ENCODE measurements at regions not wholly inside any gene's neighbourhood (a gene's known extent, or its start where the extent isn't known, plus 50 kb on each side); places are given as distances from the start of the nearest gene placed in this dataset.

DNA sequence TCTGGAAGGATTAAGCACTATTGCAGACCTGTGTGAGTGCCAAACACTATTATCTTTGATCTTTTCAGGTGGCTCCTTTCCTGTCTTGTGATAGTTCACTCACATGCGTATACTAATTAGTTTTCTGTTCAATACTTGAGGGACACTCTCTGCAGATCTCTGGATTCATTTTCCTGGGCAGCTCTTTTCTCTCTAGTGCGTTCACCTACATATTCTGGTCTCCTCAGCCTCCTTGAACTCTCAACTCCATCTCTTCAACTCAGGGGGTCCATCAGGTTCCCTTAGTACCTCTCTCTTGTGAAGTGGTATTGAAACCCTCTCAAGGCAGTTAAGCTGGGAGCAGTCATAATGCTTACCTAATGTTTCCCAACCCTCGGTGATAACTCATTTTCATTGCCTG, 1218.1 kb upstream of the MAP3K7 start:
- Histone ChIP-seq H3K4me3 (ENCODE audit: low read depth in 1 of 5, low read length in 5 of 5) (no peak overlapping the region), H3K4me1 (ENCODE audit: control insufficient read depth in 5 of 5, insufficient read depth in 5 of 5, low read length in 5 of 5) (no peaks in the 10 kb centered on the region), H3K27me3 (ENCODE audit: control insufficient read depth in 5 of 5, insufficient read depth in 4 of 5, low read length in 5 of 5) (no peaks in the 10 kb centered on the region), H3K36me3 (ENCODE audit: control insufficient read depth in 5 of 5, insufficient read depth in 5 of 5, low read length in 5 of 5) (no peaks in the 10 kb centered on the region), H3K9ac (ENCODE audit: low read length in 5 of 5) (no peak overlapping the region), H3K9me3 (ENCODE audit: control insufficient read depth in 5 of 5, low read length in 5 of 5) (no peaks in the 10 kb centered on the region), H3K27ac (ENCODE audit: low read depth, low read length) (no peak overlapping the region)

DNA sequence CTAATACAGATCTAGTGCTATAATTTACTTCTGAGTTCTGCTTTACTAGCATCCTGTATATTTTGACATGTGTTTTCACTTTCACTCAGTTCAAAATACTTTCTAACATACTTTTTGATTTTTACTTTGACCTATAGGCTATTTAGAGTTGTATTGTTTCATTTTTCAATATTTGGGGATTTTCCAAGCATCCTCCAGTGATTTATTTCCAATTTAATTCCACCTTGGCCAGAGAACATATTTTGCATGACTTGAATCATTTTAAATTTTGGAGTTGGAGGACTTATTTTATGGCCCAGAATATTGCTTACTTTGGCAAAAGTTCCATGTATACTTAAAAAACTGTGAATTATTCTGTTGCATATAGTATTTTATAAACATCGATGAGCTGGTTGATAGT, 1215.6 kb upstream of the MAP3K7 start:
- H3K9ac ChIP-seq (ENCODE audit: low read length in 5 of 5): no peak overlapping the region
- no peak overlapping the region for H3K4me3 ChIP-seq (ENCODE audit: low read depth in 1 of 5, low read length in 5 of 5)
- no peaks in the 10 kb centered on the region for H3K36me3 ChIP-seq (ENCODE audit: control insufficient read depth in 5 of 5, insufficient read depth in 5 of 5, low read length in 5 of 5)
- no peaks in the 10 kb centered on the region for H3K9me3 ChIP-seq (ENCODE audit: control insufficient read depth in 5 of 5, low read length in 5 of 5)
- H3K4me1 ChIP-seq (ENCODE audit: control insufficient read depth in 5 of 5, insufficient read depth in 5 of 5, low read length in 5 of 5): no peaks in the 10 kb centered on the region
- H3K27ac ChIP-seq (ENCODE audit: low read depth, low read length): no peak overlapping the region
- H3K27me3 ChIP-seq (ENCODE audit: control insufficient read depth in 5 of 5, insufficient read depth in 4 of 5, low read length in 5 of 5): no peaks in the 10 kb centered on the region

DNA sequence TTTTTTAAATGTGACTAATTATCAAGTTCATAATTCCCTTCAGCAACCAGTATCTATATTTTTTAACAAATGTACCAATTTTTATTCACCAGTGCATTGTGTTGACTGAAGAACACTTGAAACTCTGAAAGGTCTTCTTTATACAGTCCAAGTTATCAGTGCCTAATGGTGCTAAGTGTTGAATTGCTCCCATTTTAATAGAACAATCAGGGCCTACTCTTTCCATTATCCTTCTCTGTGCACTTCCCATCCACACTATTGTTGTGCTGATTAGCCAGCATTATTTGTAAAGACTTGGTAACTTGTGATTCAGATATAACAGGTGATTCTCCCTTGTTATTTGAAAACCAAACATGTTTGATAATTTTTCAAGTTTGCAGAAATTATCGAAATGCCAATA, 1209.7 kb upstream of the MAP3K7 start:
- H3K27ac ChIP-seq (ENCODE audit: low read depth, low read length): no peak overlapping the region
- H3K36me3 ChIP-seq (ENCODE audit: control insufficient read depth in 5 of 5, insufficient read depth in 5 of 5, low read length in 5 of 5): no peaks in the 10 kb centered on the region
- H3K4me1 ChIP-seq (ENCODE audit: control insufficient read depth in 5 of 5, insufficient read depth in 5 of 5, low read length in 5 of 5): no peaks in the 10 kb centered on the region
- no peaks in the 10 kb centered on the region for H3K27me3 ChIP-seq (ENCODE audit: control insufficient read depth in 5 of 5, insufficient read depth in 4 of 5, low read length in 5 of 5)
- H3K9ac ChIP-seq (ENCODE audit: low read length in 5 of 5): no peak overlapping the region
- no peaks in the 10 kb centered on the region for H3K9me3 ChIP-seq (ENCODE audit: control insufficient read depth in 5 of 5, low read length in 5 of 5)
- H3K4me3 ChIP-seq (ENCODE audit: low read depth in 1 of 5, low read length in 5 of 5): no peak overlapping the region

DNA sequence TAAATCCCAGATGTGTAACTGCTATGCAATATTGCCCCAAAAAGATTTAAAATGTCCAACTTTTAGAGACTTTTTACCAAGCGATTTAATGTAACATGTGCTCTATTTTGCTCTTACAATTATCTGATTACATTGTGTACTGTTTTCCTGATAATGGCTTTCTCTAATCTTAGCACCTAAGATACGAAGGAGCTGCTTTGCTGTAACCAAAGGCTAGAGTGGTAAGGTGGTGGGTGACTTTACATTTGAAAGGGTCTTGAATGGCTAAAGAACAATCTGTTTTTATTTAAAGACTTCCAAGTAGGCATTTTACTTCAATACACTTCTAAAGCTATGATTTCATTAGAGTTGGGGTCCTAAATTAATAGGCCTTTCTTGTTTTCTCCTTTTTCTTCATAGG, 1201.6 kb upstream of the MAP3K7 start:
- Histone ChIP-seq H3K27me3 (ENCODE audit: control insufficient read depth in 5 of 5, insufficient read depth in 4 of 5, low read length in 5 of 5) (no peaks in the 10 kb centered on the region), H3K4me1 (ENCODE audit: control insufficient read depth in 5 of 5, insufficient read depth in 5 of 5, low read length in 5 of 5) (no peaks in the 10 kb centered on the region), H3K9me3 (ENCODE audit: control insufficient read depth in 5 of 5, low read length in 5 of 5) (no peaks in the 10 kb centered on the region), H3K36me3 (ENCODE audit: control insufficient read depth in 5 of 5, insufficient read depth in 5 of 5, low read length in 5 of 5) (no peaks in the 10 kb centered on the region), H3K4me3 (ENCODE audit: low read depth in 1 of 5, low read length in 5 of 5) (no peak overlapping the region), H3K9ac (ENCODE audit: low read length in 5 of 5) (no peak overlapping the region), H3K27ac (ENCODE audit: low read depth, low read length) (no peak overlapping the region)

DNA sequence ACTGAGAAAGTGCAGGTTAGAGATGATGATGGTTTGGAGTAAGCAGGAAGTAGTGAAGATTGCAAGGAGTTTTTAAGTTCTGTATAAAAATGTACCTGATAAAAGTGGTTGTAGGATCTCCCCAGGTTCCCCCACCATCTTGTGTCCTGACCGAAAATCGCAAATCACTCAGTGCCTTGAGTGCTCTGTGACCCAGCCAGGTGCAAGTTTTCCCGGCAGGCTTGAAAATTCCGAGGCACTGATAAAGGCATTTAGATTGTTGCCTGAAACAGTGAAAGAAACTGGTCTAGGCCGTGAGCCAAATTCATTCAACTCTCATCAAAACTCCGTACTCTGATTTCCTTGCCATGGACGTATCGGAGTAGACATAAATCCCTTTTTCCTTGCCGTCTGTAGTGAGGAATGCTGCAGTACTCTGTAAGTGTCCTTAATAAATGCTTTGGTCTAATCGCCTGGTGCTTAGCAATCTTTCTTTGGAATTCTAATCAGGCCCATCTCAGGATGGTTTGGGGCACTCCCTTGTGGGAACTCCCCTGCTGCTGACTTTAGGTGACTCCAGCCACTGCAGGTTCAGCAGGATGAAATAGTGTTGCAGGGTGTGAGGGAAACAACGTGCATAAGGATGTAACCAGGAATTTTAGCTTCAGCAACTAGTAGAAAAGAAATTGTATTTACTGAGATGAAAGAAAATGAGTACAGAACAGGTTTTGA, 1199.8 kb upstream of the MAP3K7 start:
- Histone ChIP-seq H3K9ac (ENCODE audit: low read length in 5 of 5) (no peak overlapping the region), H3K4me1 (ENCODE audit: control insufficient read depth in 5 of 5, insufficient read depth in 5 of 5, low read length in 5 of 5) (no peaks in the 10 kb centered on the region), H3K27me3 (ENCODE audit: control insufficient read depth in 5 of 5, insufficient read depth in 4 of 5, low read length in 5 of 5) (no peaks in the 10 kb centered on the region), H3K9me3 (ENCODE audit: control insufficient read depth in 5 of 5, low read length in 5 of 5) (no peaks in the 10 kb centered on the region), H3K36me3 (ENCODE audit: control insufficient read depth in 5 of 5, insufficient read depth in 5 of 5, low read length in 5 of 5) (no peaks in the 10 kb centered on the region), H3K27ac (ENCODE audit: low read depth, low read length) (no peak overlapping the region), H3K4me3 (ENCODE audit: low read depth in 1 of 5, low read length in 5 of 5) (no peak overlapping the region)

DNA sequence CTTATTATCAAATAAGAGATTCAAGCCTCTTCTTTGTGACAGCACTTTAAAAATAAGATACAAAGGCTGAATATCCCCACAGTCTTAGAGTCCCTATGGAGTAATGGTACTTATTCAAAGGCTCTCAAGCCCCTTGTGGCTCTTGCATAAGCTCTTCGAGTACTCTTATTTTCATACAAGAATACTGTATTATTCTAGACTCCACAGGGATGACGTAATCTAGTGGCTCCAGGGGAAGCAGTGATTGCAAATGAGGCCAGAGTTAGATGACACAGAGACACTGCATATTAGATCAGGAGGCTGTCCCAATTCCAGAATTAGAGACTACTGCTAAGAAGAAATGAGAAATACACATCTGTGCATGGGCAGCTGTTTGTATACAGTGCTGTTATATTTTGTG, 1195.9 kb upstream of the MAP3K7 start:
- Histone ChIP-seq H3K36me3 (ENCODE audit: control insufficient read depth in 5 of 5, insufficient read depth in 5 of 5, low read length in 5 of 5) (no peaks in the 10 kb centered on the region), H3K9me3 (ENCODE audit: control insufficient read depth in 5 of 5, low read length in 5 of 5) (no peaks in the 10 kb centered on the region), H3K27ac (ENCODE audit: low read depth, low read length) (no peak overlapping the region), H3K27me3 (ENCODE audit: control insufficient read depth in 5 of 5, insufficient read depth in 4 of 5, low read length in 5 of 5) (no peaks in the 10 kb centered on the region), H3K4me3 (ENCODE audit: low read depth in 1 of 5, low read length in 5 of 5) (no peak overlapping the region), H3K9ac (ENCODE audit: low read length in 5 of 5) (no peak overlapping the region), H3K4me1 (ENCODE audit: control insufficient read depth in 5 of 5, insufficient read depth in 5 of 5, low read length in 5 of 5) (no peaks in the 10 kb centered on the region)

DNA sequence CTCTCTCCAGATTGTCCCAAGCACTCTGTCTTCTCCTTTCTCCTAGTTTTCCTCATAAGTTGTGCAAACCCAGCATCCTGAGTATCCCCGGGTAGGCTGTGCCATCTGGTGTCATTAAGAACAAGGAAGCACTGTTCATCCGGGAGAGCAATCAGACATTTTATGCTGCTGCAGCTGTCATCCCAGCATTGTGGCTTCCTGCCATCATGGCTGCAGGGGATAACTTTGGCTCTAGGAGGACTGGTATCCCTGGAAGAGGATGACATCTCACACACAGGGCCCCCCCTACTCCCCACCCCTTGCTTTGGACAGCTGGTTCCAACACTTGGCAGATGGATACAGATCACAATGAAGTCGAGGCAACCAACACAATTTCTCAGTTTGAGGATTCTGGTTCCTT, 1195.1 kb upstream of the MAP3K7 start:
- H3K4me1 ChIP-seq (ENCODE audit: control insufficient read depth in 5 of 5, insufficient read depth in 5 of 5, low read length in 5 of 5): no peaks in the 10 kb centered on the region
- H3K9ac ChIP-seq (ENCODE audit: low read length in 5 of 5): no peak overlapping the region
- no peaks in the 10 kb centered on the region for H3K9me3 ChIP-seq (ENCODE audit: control insufficient read depth in 5 of 5, low read length in 5 of 5)
- H3K36me3 ChIP-seq (ENCODE audit: control insufficient read depth in 5 of 5, insufficient read depth in 5 of 5, low read length in 5 of 5): no peaks in the 10 kb centered on the region
- H3K27ac ChIP-seq (ENCODE audit: low read depth, low read length): no peak overlapping the region
- H3K4me3 ChIP-seq (ENCODE audit: low read depth in 1 of 5, low read length in 5 of 5): no peak overlapping the region
- no peaks in the 10 kb centered on the region for H3K27me3 ChIP-seq (ENCODE audit: control insufficient read depth in 5 of 5, insufficient read depth in 4 of 5, low read length in 5 of 5)

DNA sequence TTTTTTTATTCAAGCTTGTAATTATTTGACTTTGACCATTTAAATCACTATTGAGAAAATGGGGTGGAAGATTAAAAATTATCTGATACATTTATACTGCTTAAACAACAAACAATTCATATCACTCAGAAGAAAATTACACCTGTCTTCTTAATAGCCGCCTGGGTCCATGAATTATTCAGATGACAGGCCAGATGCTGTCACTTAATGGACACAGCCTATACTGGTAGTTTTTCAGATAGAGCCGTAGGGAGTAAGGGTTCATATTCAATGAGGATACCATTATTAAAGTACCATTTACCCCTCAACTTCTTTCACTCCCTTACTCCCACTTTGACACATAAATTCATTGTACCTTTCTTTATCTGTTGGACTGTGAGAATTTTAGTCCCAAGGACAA, 1193.4 kb upstream of the MAP3K7 start:
- Histone ChIP-seq H3K9me3 (ENCODE audit: control insufficient read depth in 5 of 5, low read length in 5 of 5) (peaks cover 0 to 9% (median 3%) of the 10 kb centered on the region in 5 donors), H3K4me3 (ENCODE audit: low read depth in 1 of 5, low read length in 5 of 5) (no peak overlapping the region), H3K4me1 (ENCODE audit: control insufficient read depth in 5 of 5, insufficient read depth in 5 of 5, low read length in 5 of 5) (no peaks in the 10 kb centered on the region), H3K9ac (ENCODE audit: low read length in 5 of 5) (no peak overlapping the region), H3K27me3 (ENCODE audit: control insufficient read depth in 5 of 5, insufficient read depth in 4 of 5, low read length in 5 of 5) (no peaks in the 10 kb centered on the region), H3K36me3 (ENCODE audit: control insufficient read depth in 5 of 5, insufficient read depth in 5 of 5, low read length in 5 of 5) (no peaks in the 10 kb centered on the region), H3K27ac (ENCODE audit: low read depth, low read length) (no peak overlapping the region)

DNA sequence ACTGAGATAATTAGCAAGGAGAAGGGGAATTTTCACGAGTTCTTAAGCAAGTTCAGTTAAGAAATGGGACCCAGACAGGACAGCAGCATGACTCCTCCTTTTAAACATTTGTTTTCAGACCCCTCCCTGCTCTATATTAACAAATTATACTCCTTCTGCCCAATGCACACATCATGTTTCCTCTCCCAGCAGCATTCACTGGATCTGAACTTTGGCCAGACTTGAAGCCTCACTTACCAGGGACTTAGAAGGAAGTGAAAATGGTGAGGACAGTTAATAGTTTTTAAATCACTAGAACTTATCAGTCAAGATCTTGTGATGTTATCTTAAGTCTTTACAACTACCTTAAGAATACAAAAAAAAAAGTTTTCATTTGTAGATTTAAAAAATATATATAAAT, 1174.7 kb upstream of the MAP3K7 start:
- H3K4me1 ChIP-seq (ENCODE audit: control insufficient read depth in 5 of 5, insufficient read depth in 5 of 5, low read length in 5 of 5): no peaks in the 10 kb centered on the region
- no peak overlapping the region for H3K27ac ChIP-seq (ENCODE audit: low read depth, low read length)
- H3K9ac ChIP-seq (ENCODE audit: low read length in 5 of 5): no peak overlapping the region
- H3K27me3 ChIP-seq (ENCODE audit: control insufficient read depth in 5 of 5, insufficient read depth in 4 of 5, low read length in 5 of 5): no peaks in the 10 kb centered on the region
- H3K9me3 ChIP-seq (ENCODE audit: control insufficient read depth in 5 of 5, low read length in 5 of 5): no peaks in the 10 kb centered on the region
- no peaks in the 10 kb centered on the region for H3K36me3 ChIP-seq (ENCODE audit: control insufficient read depth in 5 of 5, insufficient read depth in 5 of 5, low read length in 5 of 5)
- no peak overlapping the region for H3K4me3 ChIP-seq (ENCODE audit: low read depth in 1 of 5, low read length in 5 of 5)

DNA sequence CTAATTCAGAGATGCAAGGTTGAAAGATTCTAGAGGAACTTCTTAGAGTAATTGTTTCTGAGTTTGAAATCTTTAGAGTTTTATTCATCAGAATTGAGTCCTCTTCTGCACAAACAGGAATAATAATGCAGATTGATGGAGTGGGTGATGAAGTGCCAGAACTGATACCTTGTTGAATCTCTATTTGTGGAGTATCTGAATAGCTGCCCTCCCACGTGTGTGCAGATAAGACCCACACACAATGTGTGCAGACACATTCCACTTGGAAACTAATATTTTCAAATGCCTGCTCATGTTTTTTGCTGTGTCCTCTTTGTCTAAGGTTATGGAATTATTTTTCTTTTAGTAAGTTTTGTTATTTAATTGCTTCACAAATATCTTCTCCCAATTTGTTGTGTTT, 1167.8 kb upstream of the MAP3K7 start:
- Histone ChIP-seq H3K27me3 (ENCODE audit: control insufficient read depth in 5 of 5, insufficient read depth in 4 of 5, low read length in 5 of 5) (no peaks in the 10 kb centered on the region), H3K9me3 (ENCODE audit: control insufficient read depth in 5 of 5, low read length in 5 of 5) (no peaks in the 10 kb centered on the region), H3K4me3 (ENCODE audit: low read depth in 1 of 5, low read length in 5 of 5) (no peak overlapping the region), H3K4me1 (ENCODE audit: control insufficient read depth in 5 of 5, insufficient read depth in 5 of 5, low read length in 5 of 5) (no peaks in the 10 kb centered on the region), H3K9ac (ENCODE audit: low read length in 5 of 5) (no peak overlapping the region), H3K36me3 (ENCODE audit: control insufficient read depth in 5 of 5, insufficient read depth in 5 of 5, low read length in 5 of 5) (no peaks in the 10 kb centered on the region), H3K27ac (ENCODE audit: low read depth, low read length) (no peak overlapping the region)

DNA sequence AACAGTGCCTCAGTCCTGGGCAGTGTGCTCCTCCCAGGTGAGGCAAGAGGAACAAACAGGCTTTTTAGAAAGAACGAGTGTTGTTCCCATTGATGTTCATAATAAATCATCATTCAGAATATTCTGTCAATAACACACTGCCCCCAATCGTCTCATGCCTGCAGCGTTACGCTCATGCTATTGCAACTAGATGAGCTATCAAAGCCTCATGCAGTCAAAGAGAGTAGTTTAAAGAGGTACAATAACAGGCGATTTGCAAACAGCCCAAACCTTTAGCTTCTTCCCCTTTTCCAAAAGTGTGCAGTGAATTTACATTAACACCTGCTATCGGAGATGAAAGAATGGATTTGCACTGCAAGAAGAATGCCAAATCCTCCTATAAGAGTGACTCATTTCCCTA, 1164.7 kb upstream of the MAP3K7 start:
- no peaks in the 10 kb centered on the region for H3K4me1 ChIP-seq (ENCODE audit: control insufficient read depth in 5 of 5, insufficient read depth in 5 of 5, low read length in 5 of 5)
- H3K27ac ChIP-seq (ENCODE audit: low read depth, low read length): no peak overlapping the region
- H3K9me3 ChIP-seq (ENCODE audit: control insufficient read depth in 5 of 5, low read length in 5 of 5): no peaks in the 10 kb centered on the region
- H3K36me3 ChIP-seq (ENCODE audit: control insufficient read depth in 5 of 5, insufficient read depth in 5 of 5, low read length in 5 of 5): no peaks in the 10 kb centered on the region
- H3K4me3 ChIP-seq (ENCODE audit: low read depth in 1 of 5, low read length in 5 of 5): no peak overlapping the region
- H3K9ac ChIP-seq (ENCODE audit: low read length in 5 of 5): no peak overlapping the region
- H3K27me3 ChIP-seq (ENCODE audit: control insufficient read depth in 5 of 5, insufficient read depth in 4 of 5, low read length in 5 of 5): no peaks in the 10 kb centered on the region

Measured in subcutaneous abdominal adipose tissue (tissue), 5 donors.